ENCODE measurements at regions not wholly inside any gene's neighbourhood (a gene's known extent, or its start where the extent isn't known, plus 50 kb on each side); places are given as distances from the start of the nearest gene placed in this dataset.

DNA sequence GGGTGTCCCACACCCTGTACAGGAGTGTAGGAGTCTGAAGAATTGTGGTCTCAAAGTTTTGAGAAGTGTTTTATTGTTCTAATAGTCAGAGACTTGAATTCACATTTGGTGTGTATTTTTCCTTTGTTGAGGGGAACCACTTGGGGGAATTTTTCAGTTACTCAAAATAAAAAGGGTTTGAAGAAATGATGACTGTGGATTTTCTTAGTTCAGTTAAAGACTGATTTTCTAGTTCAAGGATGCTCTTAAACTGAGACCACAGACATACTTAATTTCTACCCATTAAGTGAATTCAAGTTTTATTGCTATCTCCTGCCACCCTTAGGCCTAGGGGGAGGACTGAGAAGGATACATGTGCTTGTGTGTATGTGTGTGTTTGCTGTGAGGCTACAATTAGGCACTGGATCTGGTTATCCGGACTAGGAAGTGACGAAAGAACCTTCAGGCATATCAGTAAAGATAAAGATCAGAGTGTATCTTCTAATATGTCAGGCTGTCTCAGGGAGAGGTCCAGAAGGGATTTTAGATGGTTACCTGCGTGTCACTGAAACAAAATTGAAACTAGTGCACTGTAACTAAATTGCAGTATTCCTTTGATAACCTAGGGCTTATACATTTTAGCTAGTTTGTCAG is 234.9 kb upstream of the DACH1 start:
- CTCF ChIA-PET, result no interaction called here
- H3K9ac ChIP-seq (ENCODE audit: low read length), result no peak overlapping the region
- no TSS peak for BruUV-seq (replicated peaks)
- H3K9me3 ChIP-seq (ENCODE audit: control insufficient read depth in 1 of 2, insufficient read depth in 1 of 2, low read depth in 1 of 2, low read length in 2 of 2), result 0 out of 4 replicates have a peak, but pooled peaks cover 0 to 3% of the 10 kb centered on the region in 2 experiments
- RAD21 ChIA-PET (ENCODE audit: low non-redundant PET in 1 of 2, low total read pairs in 2 of 2, uncharacterized antibody in 2 of 2, unreplicated experiment in 2 of 2), result no interaction called here
- POLR2A ChIA-PET, result no interaction called here
- no peaks in the 10 kb centered on the region for H4K20me1 ChIP-seq (ENCODE audit: insufficient read depth)
- DNase-seq (ENCODE audit: low read depth, low spot score) (no peak), ATAC-seq (no peak)
- no peak overlapping the region for H3K27ac ChIP-seq (ENCODE audit: low read depth, low read length)
- H3K27me3 ChIP-seq (ENCODE audit: insufficient read depth, low read length), result no peaks in the 10 kb centered on the region
- intact Hi-C loops (cut with micrococcal nuclease), result no loop called here
- H2AFZ ChIP-seq (ENCODE audit: low read depth, low read length, poor library complexity, severe bottlenecking), result no peak overlapping the region
- H3K79me2 ChIP-seq (ENCODE audit: insufficient read depth, low read length), result no peaks in the 10 kb centered on the region
- H3K4me2 ChIP-seq (ENCODE audit: low read length), result no peak overlapping the region
- no peaks in the 10 kb centered on the region for H3K4me1 ChIP-seq (ENCODE audit: control insufficient read depth in 1 of 2, insufficient read depth in 2 of 2, low read length in 2 of 2)
- no peaks in the 10 kb centered on the region for H3K9me2 ChIP-seq (ENCODE audit: insufficient read depth)
- no peaks in the 10 kb centered on the region for H3K36me3 ChIP-seq (ENCODE audit: control insufficient read depth in 1 of 2, insufficient read depth in 2 of 2, low read length in 2 of 2)
- H3K4me3 ChIP-seq (replicated peaks in 1 of 2; ENCODE audit: low read depth in 1 of 2, low read length in 2 of 2), result no peak overlapping the region
- TF ChIP-seq POLR2A (IDR thresholded peaks at IDR 0.05; ENCODE audit: borderline replicate concordance, extremely low read depth, insufficient read depth, insufficient read length) (no peak), POLR2AphosphoS5 (IDR thresholded peaks at IDR 0.05; ENCODE audit: low read depth, low read length) (no peak), RAD21 (IDR thresholded peaks at IDR 0.05; ENCODE audit: low read depth) (no peak), TCF7L2 (IDR thresholded peaks at IDR 0.05; ENCODE audit: borderline replicate concordance, extremely low read depth, insufficient read depth, insufficient read length) (no peak), MAX (IDR thresholded peaks at IDR 0.05) (no peak), SRF (IDR thresholded peaks at IDR 0.05; ENCODE audit: low read depth) (no peak), SP1 (IDR thresholded peaks at IDR 0.05; ENCODE audit: low read depth) (no peak), REST (IDR thresholded peaks at IDR 0.05; ENCODE audit: low read depth) (no peak), ZNF274 (IDR thresholded peaks at IDR 0.05; ENCODE audit: low read depth, low read length) (no peak), ZFX (IDR thresholded peaks at IDR 0.05) (no peak), ELF1 (IDR thresholded peaks at IDR 0.05; ENCODE audit: borderline replicate concordance, low read depth) (no peak), EZH2 (IDR thresholded peaks at IDR 0.05) (no peak), JUND (IDR thresholded peaks at IDR 0.05) (no peak), FOSL1 (IDR thresholded peaks at IDR 0.05; ENCODE audit: low read depth) (no peak), CTCF (IDR thresholded peaks at IDR 0.05 in 2 of 3, conservative IDR thresholded peaks at IDR 0.05 in 1 of 3; ENCODE audit: borderline replicate concordance in 1 of 3, insufficient read depth in 1 of 3, low read depth in 2 of 3, low read length in 2 of 3) (no peak), CEBPB (IDR thresholded peaks at IDR 0.05; ENCODE audit: low read depth) (no peak)
- TF ChIP-seq, protein P1, sequence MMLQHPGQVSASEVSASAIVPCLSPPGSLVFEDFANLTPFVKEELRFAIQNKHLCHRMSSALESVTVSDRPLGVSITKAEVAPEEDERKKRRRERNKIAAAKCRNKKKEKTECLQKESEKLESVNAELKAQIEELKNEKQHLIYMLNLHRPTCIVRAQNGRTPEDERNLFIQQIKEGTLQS (IDR thresholded peaks at IDR 0.05), result no peak
